Neural progenitor cell (in vitro differentiated cells): ENCODE measurements at regions not wholly inside any gene's neighbourhood (a gene's known extent, or its start where the extent isn't known, plus 50 kb on each side); places are given as distances from the start of the nearest gene placed in this dataset.

ENCODE experiments used
- CTCF ChIP-seq: fragments of 200-600 bp; sonication (generic); IDR thresholded peaks from 2 replicates; pipeline ENCODE4 v1.5.1; 2017; ENCODE audit warnings: antibody characterized with exemption, mild to moderate bottlenecking
- EZH2 ChIP-seq: fragments of 200-600 bp; sonication (generic); IDR thresholded peaks from 2 replicates; pipeline ENCODE4 v1.6.1; 2017; ENCODE audit warnings: antibody characterized with exemption, mild to moderate bottlenecking, moderate library complexity
- EZH2phosphoT487 ChIP-seq: fragments of 200-600 bp; sonication (generic); IDR thresholded peaks from 2 replicates; pipeline ENCODE4 v1.6.1; 2017; ENCODE audit warnings: antibody characterized with exemption

- TF ChIP-seq CTCF: no peak
- TF ChIP-seq EZH2: no peak
- no peak for TF ChIP-seq EZH2phosphoT487
Observed at GRCh38 chr14:40485688-40486087, 1053.5 kb upstream of the FBXO33 start.
